Activated CD4-positive, alpha-beta T cell treated with anti-CD3 and anti-CD28 coated beads, Interleukin-2, amount 50 U/mL, for 48 hours (primary cell): ENCODE measurements at regions not wholly inside any gene's neighbourhood (a gene's known extent, or its start where the extent isn't known, plus 50 kb on each side); places are given as distances from the start of the nearest gene placed in this dataset.
A peak's percentile ranks its signal among the peaks of the same experiment; 100 is the strongest.
"Not testable (repeated sequence)": the region's sequence is repeated elsewhere in the genome, so short reads cannot be mapped to it uniquely, and the experiment has no call there.

ENCODE experiments used
- DNase-seq, 2 experiments: peaks; one replicate each; pipeline ENCODE4 v3.0.0-alpha.2; 2020

GRCh38 chr10:126722726-126723125, 52.2 kb upstream of the C10orf90 start:
- no peak for DNase-seq

DNA sequence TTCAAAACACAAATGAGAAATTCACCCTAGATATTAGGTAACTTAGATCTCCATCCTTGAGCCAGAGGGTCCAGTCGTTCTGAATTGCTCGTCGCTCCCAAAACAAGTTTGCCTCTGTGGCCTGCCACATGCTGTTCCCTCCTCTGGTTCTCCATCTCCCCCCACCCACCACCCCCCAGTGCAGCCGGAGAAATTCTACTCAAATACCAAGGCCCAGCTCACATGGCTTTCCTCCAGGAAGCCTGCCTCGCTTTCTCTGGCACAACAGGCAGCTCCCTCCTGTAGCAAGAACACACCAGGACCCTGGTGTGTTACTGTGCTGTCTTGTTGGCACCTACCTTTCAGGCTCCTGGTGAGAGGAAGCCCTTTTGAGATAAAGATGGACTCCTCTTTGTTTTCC, 52.7 kb upstream of the C10orf90 start:
- no peak for DNase-seq

DNA sequence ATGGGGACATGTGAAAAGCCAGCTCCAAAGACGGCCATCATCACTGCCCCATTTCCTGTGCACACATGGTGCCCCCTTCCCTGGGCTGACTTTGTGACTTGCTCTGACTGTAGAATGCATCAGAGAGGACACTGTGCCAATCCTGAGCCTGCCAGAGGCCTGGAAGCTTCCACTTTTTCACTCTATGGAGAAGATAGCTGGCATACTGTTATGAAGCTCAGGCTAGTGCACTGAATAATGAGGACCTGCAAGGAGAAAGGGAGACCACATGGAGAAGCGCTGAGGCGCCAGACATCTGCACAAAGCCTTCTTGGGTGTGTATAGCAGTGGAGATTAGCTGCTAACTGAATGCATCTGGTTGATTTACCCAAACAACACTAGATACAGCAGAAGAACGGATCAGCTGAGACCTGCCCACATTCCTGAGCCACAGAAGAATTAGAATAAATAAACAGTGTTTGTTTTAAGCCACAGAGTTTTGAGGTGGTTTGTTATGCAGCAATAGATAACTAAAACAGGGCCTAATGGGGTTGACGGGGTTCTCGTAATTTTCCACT, 58.9 kb upstream of the C10orf90 start:
- DNase-seq: no peak

- DNase-seq: no peak
Observed at GRCh38 chr10:126730856-126731609, 60.5 kb upstream of the C10orf90 start.

DNA sequence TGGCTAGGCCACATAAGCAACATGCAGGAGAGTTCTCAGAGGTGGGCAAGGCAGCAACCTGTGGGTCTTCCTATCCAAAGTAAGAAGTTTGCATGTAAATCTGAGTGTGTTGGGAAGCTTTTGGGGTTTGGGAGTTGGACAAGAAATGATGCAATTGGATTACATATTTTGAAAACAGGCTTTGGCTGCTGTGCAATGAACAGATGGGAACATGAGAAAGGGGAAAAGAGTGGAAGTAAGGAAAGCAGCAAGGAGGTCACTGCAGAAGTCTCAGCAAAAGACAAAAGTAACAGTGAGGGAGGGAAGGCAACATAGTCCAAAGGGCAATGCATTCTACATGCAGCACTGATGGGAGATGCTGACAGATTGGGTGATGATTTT, 61.1 kb upstream of the C10orf90 start:
- DNase-seq: no peak

- no peak for DNase-seq
Observed at GRCh38 chr10:126732308-126732707, 61.8 kb upstream of the C10orf90 start.

DNA sequence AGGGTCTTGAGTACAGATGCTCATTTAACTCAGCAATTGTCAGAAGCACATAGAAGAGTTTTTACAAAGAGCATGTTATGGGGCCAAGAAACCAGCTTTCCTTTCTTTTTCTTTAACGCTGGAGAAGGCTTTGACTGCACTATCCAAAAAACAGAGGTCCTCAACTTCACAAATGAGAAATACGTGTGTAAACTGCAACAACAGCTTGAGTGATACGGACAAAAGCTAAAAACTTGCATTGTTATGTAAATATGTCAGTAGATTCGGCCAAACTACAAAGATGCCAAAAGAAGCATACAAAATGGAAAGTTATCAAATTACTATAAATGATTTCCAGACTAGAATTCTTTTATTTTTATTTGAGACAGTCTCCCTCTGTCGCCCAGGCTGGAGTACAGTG, 62.4 kb upstream of the C10orf90 start:
- DNase-seq: no peak

- DNase-seq: no peak
Observed at GRCh38 chr10:126734015-126734414, 63.5 kb upstream of the C10orf90 start.

DNA sequence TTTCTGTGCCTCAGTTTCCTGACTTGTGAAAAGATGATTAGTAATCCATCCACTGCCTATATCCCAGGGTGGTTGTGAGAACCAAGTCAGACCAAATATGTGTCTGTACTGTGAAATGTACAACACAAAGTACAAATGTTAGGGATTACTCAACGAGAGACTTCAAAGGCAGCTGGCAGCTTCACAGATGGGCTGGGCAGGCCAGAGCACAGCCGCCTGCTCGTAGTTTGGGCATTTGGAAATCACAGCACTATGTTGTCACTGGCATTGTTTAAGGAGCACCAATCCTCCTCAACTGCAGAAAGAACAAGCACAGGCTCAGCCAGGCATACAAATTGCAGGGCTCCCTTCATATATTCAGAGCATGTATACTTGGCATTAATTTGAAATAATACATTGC, 64.5 kb upstream of the C10orf90 start:
- no peak for DNase-seq

GRCh38 chr10:126736142-126736541, 65.6 kb upstream of the C10orf90 start:
- no peak for DNase-seq

- no peak for DNase-seq
Observed at GRCh38 chr10:126736727-126737126, 66.2 kb upstream of the C10orf90 start.

GRCh38 chr10:126738001-126738400, 67.5 kb upstream of the C10orf90 start:
- DNase-seq: no peak

GRCh38 chr10:126744571-126744970, 74.1 kb upstream of the C10orf90 start:
- no peak for DNase-seq

- DNase-seq: peak; percentile 63 to 72
Observed at GRCh38 chr10:126749015-126749655, 78.6 kb upstream of the C10orf90 start.

GRCh38 chr10:126754966-126755365, 84.5 kb upstream of the C10orf90 start:
- no peak for DNase-seq

DNA sequence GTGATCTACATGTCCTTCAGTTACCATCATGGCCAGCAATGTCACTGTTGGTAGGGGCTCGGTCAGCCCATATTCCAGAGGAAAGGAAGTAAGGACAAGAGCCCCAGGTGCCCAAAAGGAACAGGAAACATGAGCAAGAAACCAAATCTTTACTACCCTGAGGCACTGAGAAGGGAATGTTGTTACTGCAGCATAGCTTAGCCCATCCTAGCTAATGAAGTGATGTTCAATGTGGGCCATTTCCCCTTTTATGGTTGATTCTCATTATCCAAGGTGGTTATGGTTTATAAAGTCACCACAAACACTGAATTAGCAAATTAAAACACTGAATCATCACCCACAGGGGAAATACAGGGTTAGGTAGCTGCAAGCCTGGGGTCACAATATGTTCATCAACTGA, 88.4 kb upstream of the C10orf90 start:
- DNase-seq: no peak

DNA sequence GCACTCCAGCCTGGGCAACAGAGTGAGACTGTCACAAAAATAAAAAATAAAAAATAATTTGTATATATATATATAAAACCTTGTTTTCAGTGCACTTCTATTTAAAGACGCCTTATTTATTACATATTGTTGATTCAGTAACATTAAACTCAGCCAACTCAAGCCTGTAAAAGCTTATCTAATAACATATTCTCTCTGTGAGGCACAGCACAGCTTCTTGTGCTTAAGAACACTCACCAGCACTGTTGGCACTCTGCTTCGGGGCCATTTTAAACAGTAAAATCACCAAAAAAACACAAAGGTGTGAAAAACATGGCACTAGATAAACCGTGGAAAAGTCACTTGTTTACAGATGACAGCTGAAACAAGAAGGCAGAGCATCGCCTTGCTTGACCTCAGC, 89.0 kb upstream of the C10orf90 start:
- DNase-seq: no peak

GRCh38 chr10:126766646-126767045, 96.2 kb upstream of the C10orf90 start:
- DNase-seq: not testable (repeated sequence)

- DNase-seq: no peak
Observed at GRCh38 chr10:126770809-126771208, 100.3 kb upstream of the C10orf90 start.

DNA sequence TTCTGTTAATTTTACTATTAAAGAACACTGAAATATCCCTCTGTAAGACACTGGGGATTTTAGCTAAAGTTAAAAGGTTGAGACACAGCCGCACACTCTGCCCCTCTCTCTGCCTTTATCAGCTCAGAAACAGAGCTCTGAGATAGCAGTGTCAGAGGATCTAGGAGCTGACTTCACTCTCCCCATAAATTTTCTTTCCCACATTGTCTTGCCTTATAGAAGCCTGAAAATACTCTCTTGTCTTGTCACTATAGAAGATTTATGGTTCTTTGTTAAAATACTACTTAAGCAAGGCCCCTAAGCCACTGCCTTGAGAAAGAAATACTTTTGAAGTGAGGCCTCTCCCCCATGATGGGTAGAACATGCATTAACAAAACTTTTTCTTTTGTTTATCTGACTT, 105.7 kb upstream of the C10orf90 start:
- DNase-seq: no peak

GRCh38 chr10:126777714-126778113, 107.2 kb upstream of the C10orf90 start:
- DNase-seq: no peak

DNA sequence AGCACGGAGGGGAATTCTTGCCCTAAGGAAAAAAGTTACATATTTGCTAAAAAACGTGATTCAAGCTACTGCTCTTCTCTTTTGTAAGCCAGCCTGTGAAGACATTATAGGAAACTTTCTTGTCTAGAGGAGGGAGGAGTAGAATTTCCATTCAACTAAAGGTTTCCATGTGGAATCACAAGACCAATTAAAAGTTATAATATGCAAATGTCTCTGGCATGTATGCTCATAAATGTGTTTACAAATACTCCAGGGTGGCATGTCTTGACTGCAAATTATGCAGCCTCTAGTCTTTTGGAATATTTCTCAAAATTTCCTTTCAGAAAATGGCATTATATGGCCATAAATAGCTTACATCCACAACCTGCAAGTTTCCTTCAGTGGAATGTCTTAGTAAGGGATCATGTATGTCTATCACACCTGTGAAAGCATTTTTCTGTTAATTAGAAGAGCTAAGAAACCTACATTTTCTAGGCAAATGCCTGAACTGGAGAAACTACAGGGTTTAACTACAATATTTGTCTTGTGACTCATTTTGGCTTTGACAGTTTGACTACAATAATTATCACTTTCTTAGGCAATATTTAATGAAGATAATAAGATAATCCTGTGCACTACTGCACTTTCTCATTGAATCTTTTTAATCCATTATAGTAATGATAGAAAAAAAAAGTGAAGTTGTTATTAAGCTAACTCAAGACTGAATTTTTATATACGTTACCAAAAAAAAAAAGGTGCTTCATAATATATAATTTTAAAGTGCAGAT, 111.1 kb upstream of the C10orf90 start:
- no peak for DNase-seq

DNA sequence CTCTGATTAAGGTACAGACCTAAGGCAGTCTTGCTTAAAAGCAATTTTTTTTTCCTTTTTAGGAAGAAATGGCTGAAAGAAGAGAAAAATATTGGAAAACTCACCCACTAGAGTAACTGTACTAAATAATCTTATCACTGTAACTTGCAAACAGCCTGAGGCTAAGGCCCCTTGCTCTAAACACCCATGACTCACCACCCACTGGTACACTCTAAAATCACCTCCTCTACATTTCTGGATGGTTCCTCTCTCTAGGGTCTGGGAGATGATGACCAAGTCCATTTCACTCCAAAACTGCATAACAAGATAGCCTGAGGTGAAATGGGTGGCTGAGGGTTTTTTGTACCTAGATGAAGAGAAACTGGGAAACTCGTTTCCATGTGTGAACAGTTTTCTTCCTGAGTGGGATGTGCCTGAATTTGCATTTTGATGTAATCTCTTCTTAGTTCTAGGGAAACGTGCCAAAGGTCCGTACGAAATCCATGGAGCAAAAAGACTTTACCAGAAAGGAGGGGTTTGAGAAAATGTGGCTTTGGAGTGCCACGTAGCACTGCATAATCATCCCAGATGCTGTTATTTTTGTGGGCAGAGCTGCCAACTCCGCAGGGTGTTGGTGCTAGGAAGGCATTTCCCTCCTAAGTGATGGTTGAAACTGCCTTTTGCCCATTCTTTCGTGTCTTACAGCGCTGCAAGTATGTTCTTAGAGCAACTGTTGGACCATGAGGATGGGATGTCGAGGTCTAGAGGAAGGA, 113.5 kb upstream of the C10orf90 start:
- DNase-seq: no peak
